Naive B cell (primary cell): ENCODE measurements at regions not wholly inside any gene's neighbourhood (a gene's known extent, or its start where the extent isn't known, plus 50 kb on each side); places are given as distances from the start of the nearest gene placed in this dataset.
"Not testable (repeated sequence)": the region's sequence is repeated elsewhere in the genome, so short reads cannot be mapped to it uniquely, and the experiment has no call there.

Experiments used
- ATAC-seq, 2 donors: fragments of 150-1000 bp; cut with Tn5 transposase; 2 replicates each; pipeline ENCODE4 v1.10.0; 2021; ENCODE audit warnings: low read depth in 2 of 2, mild to moderate bottlenecking in 2 of 2, moderate library complexity in 2 of 2
- DNase-seq: peaks from one replicate; pipeline ENCODE4 v3.0.0; 2022
- H3K27ac Mint-ChIP-seq, 6 donors: one replicate each; pipeline ENCODE4 v1.8.0; 2020 to 2022; ENCODE audit warnings: mild to moderate bottlenecking in 6 of 6, mixed read lengths in 6 of 6, moderate library complexity in 5 of 6, inconsistent platforms in 2 of 6
- H3K27me3 Mint-ChIP-seq, 3 donors: one replicate each; pipeline ENCODE4 v1.8.0; 2021 to 2022; ENCODE audit warnings: mixed read lengths in 3 of 3, mild to moderate bottlenecking in 1 of 3
- H3K36me3 Mint-ChIP-seq, 2 donors: one replicate each; pipeline ENCODE4 v1.8.0; 2020 to 2022; ENCODE audit warnings: mixed read lengths in 2 of 2, inconsistent platforms in 1 of 2, mild to moderate bottlenecking in 1 of 2
- H3K4me1 Mint-ChIP-seq, 3 donors: one replicate each; pipeline ENCODE4 v1.8.0; 2020 to 2022; ENCODE audit warnings: mixed read lengths in 3 of 3, inconsistent platforms in 1 of 3, mild to moderate bottlenecking in 1 of 3, moderate library complexity in 1 of 3
- H3K4me3 Mint-ChIP-seq, 8 donors: one replicate each; pipeline ENCODE4 v1.8.0; 2020 to 2022; ENCODE audit warnings: mild to moderate bottlenecking in 8 of 8, mixed read lengths in 8 of 8, moderate library complexity in 8 of 8, inconsistent platforms in 2 of 8
- H3K9me3 Mint-ChIP-seq, 7 donors: one replicate each; pipeline ENCODE4 v1.8.0; 2020 to 2022; ENCODE audit warnings: mixed read lengths in 7 of 7, mild to moderate bottlenecking in 5 of 7, inconsistent platforms in 2 of 7, moderate library complexity in 1 of 7

DNA sequence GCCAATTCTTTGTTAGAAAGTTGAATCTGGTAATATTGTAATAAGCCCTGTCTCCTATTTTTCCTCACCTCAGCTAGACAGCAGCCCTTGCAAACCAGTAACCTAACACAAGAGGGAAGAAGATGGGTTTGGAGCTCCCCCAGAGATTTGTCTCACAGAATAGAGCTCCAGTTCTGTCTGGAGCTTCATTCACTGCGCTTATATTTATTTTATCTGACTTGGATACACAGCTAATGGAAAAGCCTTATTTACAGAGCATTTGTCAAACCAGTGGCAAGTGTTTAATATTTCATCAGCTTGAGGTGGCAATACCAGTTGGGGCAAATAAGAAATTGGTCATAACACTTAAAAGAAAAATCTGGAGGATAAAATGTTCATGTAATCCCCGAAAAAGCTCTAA lies 1094.0 kb downstream of the FSCB start:
- Mint-ChIP-seq H3K27ac (no peak overlapping the region), H3K27me3 (no peaks in the 10 kb centered on the region), H3K4me1 (no peaks in the 10 kb centered on the region)

GRCh38 chr14:43411841-43412240 lies 1095.2 kb downstream of the FSCB start:
- Mint-ChIP-seq H3K27ac (no peak overlapping the region), H3K9me3 (no peaks in the 10 kb centered on the region), H3K4me1 (no peaks in the 10 kb centered on the region), H3K4me3 (no peak overlapping the region), H3K36me3 (no peaks in the 10 kb centered on the region), H3K27me3 (no peaks in the 10 kb centered on the region)
- ATAC-seq, result no peak
- no peak for DNase-seq

More for the DNA sequence above, 1094.0 kb downstream of the FSCB start:
- Mint-ChIP-seq H3K4me3 (no peak overlapping the region), H3K9me3 (no peaks in the 10 kb centered on the region), H3K36me3 (no peaks in the 10 kb centered on the region)
- no peak for ATAC-seq
- no peak for DNase-seq

DNA sequence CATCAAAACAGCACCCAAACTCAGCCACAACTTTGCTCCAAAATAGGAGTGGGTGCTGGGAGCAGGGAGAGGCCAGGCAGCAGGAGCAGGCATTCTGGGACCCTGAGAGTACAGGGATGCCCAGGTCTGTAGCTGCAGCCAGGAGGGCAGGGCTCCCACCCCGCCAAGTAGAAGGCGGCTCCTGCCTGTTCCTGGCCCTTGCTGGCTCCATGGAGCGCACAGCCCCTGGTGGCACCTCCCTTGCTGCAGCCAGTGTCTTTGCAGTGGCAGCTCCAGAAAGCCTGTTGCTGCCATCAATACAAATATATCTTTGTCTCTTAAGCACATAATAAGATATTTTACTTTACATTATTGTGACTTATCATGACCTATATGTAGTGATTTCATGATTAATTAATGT lies 1096.5 kb downstream of the FSCB start:
- Mint-ChIP-seq H3K4me3 (no peak overlapping the region), H3K27me3 (no peaks in the 10 kb centered on the region), H3K9me3 (no peaks in the 10 kb centered on the region), H3K36me3 (no peaks in the 10 kb centered on the region), H3K27ac (no peak overlapping the region), H3K4me1 (no peaks in the 10 kb centered on the region)
- no peak for DNase-seq
- no peak for ATAC-seq

- Mint-ChIP-seq H3K4me1 (no peaks in the 10 kb centered on the region), H3K9me3 (peaks cover 0 to 6% (median 0%) of the 10 kb centered on the region in 7 donors), H3K4me3 (no peak overlapping the region), H3K36me3 (no peaks in the 10 kb centered on the region), H3K27ac (no peak overlapping the region), H3K27me3 (no peaks in the 10 kb centered on the region)
- ATAC-seq, result no peak
- DNase-seq, result no peak
Measured at GRCh38 chr14:43408472-43408871, 1098.6 kb downstream of the FSCB start.

- Mint-ChIP-seq H3K4me3 (no peak overlapping the region), H3K36me3 (no peaks in the 10 kb centered on the region), H3K9me3 (peaks cover 0 to 6% (median 0%) of the 10 kb centered on the region in 7 donors), H3K4me1 (no peaks in the 10 kb centered on the region), H3K27ac (no peak overlapping the region), H3K27me3 (no peaks in the 10 kb centered on the region)
- no peak for ATAC-seq
- no peak for DNase-seq
Measured at GRCh38 chr14:43407706-43408105, 1099.4 kb downstream of the FSCB start.

- DNase-seq (no peak), ATAC-seq (no peak)
- H3K27me3 Mint-ChIP-seq, result no peaks in the 10 kb centered on the region
- no peak overlapping the region for H3K27ac Mint-ChIP-seq
- H3K4me3 Mint-ChIP-seq, result no peak overlapping the region
- H3K9me3 Mint-ChIP-seq, result peaks cover 0 to 6% (median 0%) of the 10 kb centered on the region in 7 donors
- no peaks in the 10 kb centered on the region for H3K36me3 Mint-ChIP-seq
- no peaks in the 10 kb centered on the region for H3K4me1 Mint-ChIP-seq
Measured at GRCh38 chr14:43406931-43407330, 1100.2 kb downstream of the FSCB start.

GRCh38 chr14:43399289-43399688 lies 1107.8 kb downstream of the FSCB start:
- Mint-ChIP-seq H3K4me1 (no peaks in the 10 kb centered on the region), H3K9me3 (peaks cover 0 to 5% (median 0%) of the 10 kb centered on the region in 7 donors), H3K27me3 (no peaks in the 10 kb centered on the region), H3K27ac (peak overlapping the region in 1 of 6 donors; percentile 49), H3K4me3 (no peak overlapping the region), H3K36me3 (no peaks in the 10 kb centered on the region)
- no peak for DNase-seq
- no peak for ATAC-seq

DNA sequence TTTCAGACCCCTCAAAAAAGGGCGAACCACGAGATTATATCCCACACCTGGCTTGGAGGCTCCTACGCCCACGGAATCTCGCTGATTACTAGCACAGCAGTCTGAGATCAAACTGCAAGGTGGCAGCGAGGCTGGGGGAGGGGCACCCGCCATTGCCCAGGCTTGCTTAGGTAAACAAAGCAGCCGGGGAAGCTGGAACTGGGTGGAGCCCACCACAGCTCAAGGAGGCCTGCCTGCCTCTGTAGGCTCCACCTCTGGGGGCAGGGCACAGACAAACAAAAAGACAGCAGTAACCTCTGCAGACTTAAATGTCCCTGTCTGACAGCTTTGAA lies 1136.6 kb downstream of the FSCB start:
- not testable (repeated sequence) for ATAC-seq, H3K36me3 Mint-ChIP-seq, H3K9me3 Mint-ChIP-seq, H3K4me1 Mint-ChIP-seq, H3K27ac Mint-ChIP-seq, DNase-seq, H3K27me3 Mint-ChIP-seq, H3K4me3 Mint-ChIP-seq

DNA sequence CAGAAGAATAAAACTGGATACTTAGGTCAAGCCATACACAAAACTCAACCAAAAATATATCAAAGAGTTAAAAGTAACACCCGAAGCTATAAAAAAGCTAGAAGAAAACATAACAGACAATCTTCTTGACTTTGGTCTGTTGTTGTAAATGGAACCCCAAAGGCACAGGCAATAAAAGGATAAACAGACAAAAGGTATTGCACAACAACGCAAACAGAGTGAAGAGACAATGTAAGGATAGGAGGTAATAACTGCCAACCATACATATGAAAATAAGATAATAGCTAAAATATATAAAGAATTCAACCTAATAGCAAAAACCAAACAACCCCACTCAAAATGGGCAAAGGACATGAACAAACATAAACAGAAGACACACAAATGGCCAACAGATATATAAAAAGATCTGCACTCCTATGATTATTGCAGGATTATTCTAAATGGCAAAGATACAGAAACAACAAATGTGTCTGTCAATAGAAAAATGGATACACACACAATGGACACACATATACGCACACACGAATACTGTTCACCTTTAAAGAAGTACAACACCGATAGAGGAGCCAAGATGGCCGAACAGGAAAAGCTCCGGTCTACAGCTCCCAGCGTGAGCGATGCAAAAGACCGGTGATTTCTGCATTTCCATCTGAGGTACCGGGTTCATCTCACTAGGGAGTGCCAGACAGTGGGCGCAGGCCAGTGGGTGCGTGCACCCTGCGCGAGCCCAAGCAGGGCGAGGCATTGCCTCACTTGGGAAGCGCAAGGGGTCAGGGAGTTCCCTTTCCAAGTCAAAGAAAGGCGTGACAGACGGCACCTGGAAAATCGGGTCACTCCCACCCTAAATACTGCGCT lies 1137.1 kb downstream of the FSCB start:
- ATAC-seq (no peak), DNase-seq (no peak)
- H3K9me3 Mint-ChIP-seq, result peaks cover 0 to 9% (median 4%) of the 10 kb centered on the region in 7 donors
- no peaks in the 10 kb centered on the region for H3K36me3 Mint-ChIP-seq
- no peaks in the 10 kb centered on the region for H3K27me3 Mint-ChIP-seq
- no peak overlapping the region for H3K27ac Mint-ChIP-seq
- H3K4me3 Mint-ChIP-seq, result no peak overlapping the region
- no peaks in the 10 kb centered on the region for H3K4me1 Mint-ChIP-seq

GRCh38 chr14:43362586-43362985 lies 1144.5 kb downstream of the FSCB start:
- Mint-ChIP-seq H3K9me3 (peaks cover 0 to 6% (median 2%) of the 10 kb centered on the region in 7 donors), H3K27me3 (no peaks in the 10 kb centered on the region)
- no peak for ATAC-seq

GRCh38 chr14:43361751-43362150 lies 1145.3 kb downstream of the FSCB start:
- H3K9me3 Mint-ChIP-seq, result peaks cover 0 to 6% (median 1%) of the 10 kb centered on the region in 7 donors
- no peak overlapping the region for H3K4me3 Mint-ChIP-seq
- ATAC-seq, result no peak

More at GRCh38 chr14:43362586-43362985, 1144.5 kb downstream of the FSCB start:
- no peak overlapping the region for H3K4me3 Mint-ChIP-seq
- no peaks in the 10 kb centered on the region for H3K36me3 Mint-ChIP-seq
- no peak for DNase-seq
- H3K27ac Mint-ChIP-seq, result no peak overlapping the region
- no peaks in the 10 kb centered on the region for H3K4me1 Mint-ChIP-seq

DNA sequence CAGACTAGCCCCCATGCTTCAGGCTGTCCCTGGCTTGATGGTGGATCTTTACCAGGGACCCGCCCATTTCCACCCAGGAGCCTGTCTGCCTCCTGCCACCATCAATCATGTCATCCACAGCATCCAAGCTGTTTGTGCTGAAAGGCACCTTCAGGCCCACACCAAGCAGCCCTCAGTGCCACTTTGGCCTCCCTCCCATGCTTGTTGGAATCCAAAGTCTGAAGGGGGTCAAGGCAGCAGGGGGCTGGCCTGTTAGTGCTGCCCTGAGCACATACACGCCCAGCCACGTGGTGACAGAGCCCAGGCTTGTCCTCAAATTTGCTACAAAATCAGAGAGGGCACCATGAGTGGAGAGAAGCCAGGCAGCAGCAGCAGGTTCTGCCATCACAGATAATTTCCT lies 1146.8 kb downstream of the FSCB start:
- DNase-seq (no peak), ATAC-seq (no peak)
- no peaks in the 10 kb centered on the region for H3K36me3 Mint-ChIP-seq
- no peaks in the 10 kb centered on the region for H3K4me1 Mint-ChIP-seq
- no peak overlapping the region for H3K4me3 Mint-ChIP-seq
- H3K27ac Mint-ChIP-seq, result no peak overlapping the region
- peaks cover 0 to 3% (median 0%) of the 10 kb centered on the region in 7 donors for H3K9me3 Mint-ChIP-seq
- H3K27me3 Mint-ChIP-seq, result no peaks in the 10 kb centered on the region

More at GRCh38 chr14:43361751-43362150, 1145.3 kb downstream of the FSCB start:
- no peak for DNase-seq
- Mint-ChIP-seq H3K27ac (no peak overlapping the region), H3K27me3 (no peaks in the 10 kb centered on the region), H3K4me1 (no peaks in the 10 kb centered on the region), H3K36me3 (no peaks in the 10 kb centered on the region)

- Mint-ChIP-seq H3K4me1 (no peaks in the 10 kb centered on the region), H3K9me3 (peaks cover 0 to 3% (median 0%) of the 10 kb centered on the region in 7 donors), H3K4me3 (no peak overlapping the region), H3K36me3 (no peaks in the 10 kb centered on the region), H3K27ac (no peak overlapping the region), H3K27me3 (no peaks in the 10 kb centered on the region)
- DNase-seq (no peak), ATAC-seq (no peak)
Measured at GRCh38 chr14:43359317-43359716, 1147.8 kb downstream of the FSCB start.

- no peak overlapping the region for H3K27ac Mint-ChIP-seq
- peaks cover 0 to 3% (median 0%) of the 10 kb centered on the region in 7 donors for H3K9me3 Mint-ChIP-seq
- ATAC-seq, result no peak
- no peaks in the 10 kb centered on the region for H3K4me1 Mint-ChIP-seq
- no peak for DNase-seq
- H3K4me3 Mint-ChIP-seq, result no peak overlapping the region
- no peaks in the 10 kb centered on the region for H3K27me3 Mint-ChIP-seq
- no peaks in the 10 kb centered on the region for H3K36me3 Mint-ChIP-seq
Measured at GRCh38 chr14:43356979-43357545, 1150.0 kb downstream of the FSCB start.
